Ovary (tissue), 3 donors: ENCODE measurements at regions not wholly inside any gene's neighbourhood (a gene's known extent, or its start where the extent isn't known, plus 50 kb on each side); places are given as distances from the start of the nearest gene placed in this dataset.

Experiments used
- CTCF ChIP-seq, 3 donors: fragments of 450-650 bp in 2 of 3; fragments of 200-600 bp in 1 of 3; IDR thresholded peaks; one replicate each; pipeline versions ENCODE4 v1.5.1 to v1.8.0; 2016 to 2022; ENCODE audit warnings: antibody characterized with exemption in 3 of 3, mild to moderate bottlenecking in 1 of 3
- EP300 ChIP-seq: sonication (generic); formaldehyde crosslinking; IDR thresholded peaks from one replicate; pipeline ENCODE4 v1.6.1; 2017; ENCODE audit warnings: antibody characterized with exemption
- POLR2A ChIP-seq: fragments of 450-650 bp; IDR thresholded peaks from one replicate; pipeline ENCODE4 v1.6.1; 2017; ENCODE audit warnings: antibody characterized with exemption, mild to moderate bottlenecking, moderate library complexity
- donor health status: DM: no; HTN: no; CAD: no.

- TF ChIP-seq CTCF (IDR thresholded peaks at IDR 0.05): no peak
- no peak for TF ChIP-seq POLR2A
- no peak for TF ChIP-seq EP300
Measured at GRCh38 chr5:86554638-86555037, 63.1 kb upstream of the COX7C start.
